Ishikawa (cell line): ENCODE measurements at regions not wholly inside any gene's neighbourhood (a gene's known extent, or its start where the extent isn't known, plus 50 kb on each side); places are given as distances from the start of the nearest gene placed in this dataset.

Source experiments
- CEBPB ChIP-seq: IDR thresholded peaks from 2 replicates; pipeline ENCODE4 v1.6.1; 2012
- CREB1 ChIP-seq: IDR thresholded peaks from 2 replicates; pipeline ENCODE4 v1.6.1; 2012; ENCODE audit warnings: low read depth
- EGR1 ChIP-seq: IDR thresholded peaks from 2 replicates; pipeline ENCODE4 v1.6.1; 2012
- EP300 ChIP-seq: IDR thresholded peaks from 2 replicates; pipeline ENCODE4 v1.6.1; 2012; ENCODE audit warnings: borderline replicate concordance
- FOXM1 ChIP-seq: IDR thresholded peaks from 2 replicates; pipeline ENCODE4 v1.6.1; 2012; ENCODE audit warnings: low read depth, borderline replicate concordance
- NFIC ChIP-seq: IDR thresholded peaks from 2 replicates; pipeline ENCODE4 v1.6.1; 2012
- RAD21 ChIP-seq: IDR thresholded peaks from 2 replicates; pipeline ENCODE4 v1.6.1; 2012; ENCODE audit warnings: low read depth
- REST ChIP-seq: IDR thresholded peaks from 2 replicates; pipeline ENCODE4 v1.6.1; 2012; ENCODE audit warnings: low read depth, mild to moderate bottlenecking
- TAF1 ChIP-seq: IDR thresholded peaks from 2 replicates; pipeline ENCODE4 v1.6.1; 2012; ENCODE audit warnings: low read depth, mild to moderate bottlenecking
- TCF12 ChIP-seq: IDR thresholded peaks from 2 replicates; pipeline ENCODE4 v1.6.1; 2012; ENCODE audit warnings: low read depth
- TEAD4 ChIP-seq: IDR thresholded peaks from 2 replicates; pipeline ENCODE4 v1.6.1; 2012
- USF1 ChIP-seq: IDR thresholded peaks from 2 replicates; pipeline ENCODE4 v1.6.1; 2012
- YY1 ChIP-seq: IDR thresholded peaks from 2 replicates; pipeline ENCODE4 v1.6.1; 2012; ENCODE audit warnings: low read depth
- ZBTB7A ChIP-seq: IDR thresholded peaks from 2 replicates; pipeline ENCODE4 v1.6.1; 2012; ENCODE audit warnings: low read depth
- TF ChIP-seq, protein P1 (sequence below): IDR thresholded peaks from 2 replicates; pipeline ENCODE4 v1.6.1; 2012

DNA sequence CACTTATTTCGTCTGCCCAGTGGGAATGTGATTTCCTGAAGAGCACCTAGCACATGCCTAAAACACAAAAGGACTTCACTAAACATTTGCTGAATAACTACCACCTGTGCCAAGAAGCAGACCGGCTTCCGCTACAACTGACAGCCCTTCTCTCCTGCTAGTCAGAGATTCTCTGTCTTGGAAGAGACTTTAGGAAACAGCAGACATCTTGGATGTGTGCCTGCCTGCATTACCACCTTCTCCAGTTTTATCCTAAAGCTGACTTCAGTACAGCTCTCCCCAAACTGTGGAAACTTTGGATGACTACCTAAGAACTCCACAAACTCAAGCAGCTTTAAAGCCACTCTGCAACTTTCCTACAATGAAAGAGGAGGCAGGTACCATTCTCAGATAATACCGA lies 116.5 kb upstream of the MAN2A1 start:
- no peak for TF ChIP-seq USF1
- no peak for TF ChIP-seq EGR1
- no peak for TF ChIP-seq YY1
- TF ChIP-seq TCF12 = no peak
- no peak for TF ChIP-seq RAD21
- TF ChIP-seq EP300 = no peak
- TF ChIP-seq, protein P1, sequence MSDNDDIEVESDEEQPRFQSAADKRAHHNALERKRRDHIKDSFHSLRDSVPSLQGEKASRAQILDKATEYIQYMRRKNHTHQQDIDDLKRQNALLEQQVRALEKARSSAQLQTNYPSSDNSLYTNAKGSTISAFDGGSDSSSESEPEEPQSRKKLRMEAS = no peak
- TF ChIP-seq CREB1 = no peak
- TF ChIP-seq FOXM1 = no peak
- no peak for TF ChIP-seq CEBPB
- TF ChIP-seq REST = no peak
- TF ChIP-seq TEAD4 = no peak
- no peak for TF ChIP-seq NFIC
- no peak for TF ChIP-seq ZBTB7A
- TF ChIP-seq TAF1 = no peak

DNA sequence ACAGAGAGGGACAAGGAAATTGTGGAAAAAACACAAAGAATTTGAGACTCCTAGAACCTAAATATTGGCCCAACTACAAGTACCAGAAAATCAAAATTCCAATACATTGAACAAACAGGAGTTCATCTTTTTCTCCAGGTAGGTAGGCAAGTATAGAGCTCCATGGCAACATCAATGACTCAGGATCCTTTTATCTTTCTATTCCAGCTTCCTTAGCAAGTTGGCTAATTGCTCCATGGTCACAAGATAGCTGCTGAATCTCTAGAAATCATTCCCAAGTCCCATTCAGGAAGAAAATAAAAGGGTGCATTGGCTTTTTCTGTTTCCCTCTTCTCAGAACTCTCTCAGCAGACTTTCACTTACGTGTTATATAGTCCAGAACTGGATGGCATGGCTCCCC lies 117.9 kb upstream of the MAN2A1 start:
- TF ChIP-seq, protein P1 = no peak
- no peak for TF ChIP-seq EP300
- no peak for TF ChIP-seq TAF1
- TF ChIP-seq ZBTB7A = no peak
- no peak for TF ChIP-seq CEBPB
- TF ChIP-seq REST = no peak
- TF ChIP-seq EGR1 = no peak
- TF ChIP-seq CREB1 = no peak
- TF ChIP-seq NFIC = no peak
- no peak for TF ChIP-seq USF1

DNA sequence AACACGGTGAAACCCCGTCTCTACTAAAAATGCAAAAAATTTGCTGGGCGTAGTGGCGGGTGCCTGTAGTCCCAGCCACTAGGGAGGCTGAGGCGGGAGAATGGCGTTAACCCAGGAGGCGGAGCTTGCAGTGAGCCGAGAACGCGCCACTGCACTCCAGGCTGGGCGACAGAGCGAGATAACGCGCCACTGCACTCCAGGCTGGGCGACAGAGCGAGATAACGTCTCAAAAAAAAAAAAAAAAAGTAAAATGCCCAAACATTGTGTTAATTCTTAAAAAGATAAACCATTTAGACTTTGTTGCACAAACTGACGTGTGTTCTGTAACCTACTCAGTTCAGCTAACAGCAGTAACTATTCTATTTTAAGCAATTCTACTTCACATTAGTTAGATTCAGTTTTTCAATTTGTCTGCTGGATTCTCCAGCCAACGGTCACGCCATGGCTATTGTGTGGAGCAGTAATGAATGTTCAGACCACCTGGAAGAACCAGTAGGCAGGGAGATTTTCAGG lies 119.3 kb upstream of the MAN2A1 start:
- TF ChIP-seq TEAD4 = no peak
- TF ChIP-seq EGR1 = no peak
- TF ChIP-seq FOXM1 = no peak
- no peak for TF ChIP-seq TAF1
- no peak for TF ChIP-seq EP300
- TF ChIP-seq TCF12 = no peak
- TF ChIP-seq YY1 = no peak

GRCh38 chr5:109567374-109568044 lies 122.2 kb upstream of the MAN2A1 start:
- no peak for TF ChIP-seq RAD21
- no peak for TF ChIP-seq TCF12
- TF ChIP-seq CEBPB = no peak
- TF ChIP-seq REST = no peak
- TF ChIP-seq ZBTB7A = no peak
- TF ChIP-seq, protein P1 = no peak
- TF ChIP-seq CREB1 = no peak
- TF ChIP-seq EP300 = no peak
- no peak for TF ChIP-seq FOXM1
- no peak for TF ChIP-seq EGR1
- no peak for TF ChIP-seq YY1
- TF ChIP-seq NFIC = no peak
